GM12878 (cell line): ENCODE measurements at regions not wholly inside any gene's neighbourhood (a gene's known extent, or its start where the extent isn't known, plus 50 kb on each side); places are given as distances from the start of the nearest gene placed in this dataset.
A peak's percentile ranks its signal among the peaks of the same experiment; 100 is the strongest.

Experiments used
- ATAC-seq: fragments of 200-7000 bp; cut with Tn5 transposase; 3 replicates; pipeline ENCODE4 v1.9.1; 2020; ENCODE audit warnings: mild to moderate bottlenecking, moderate library complexity
- BruUV-seq: library from RNA; stranded (reverse); fragments of 400-500 nt; replicated peaks from 2 replicates; lab custom pipeline; 2021; lab: Mats Ljungman, UMichigan
- CTCF ChIA-PET: fragments of 300-600 bp; sonication (Branson Sonifier 250); formaldehyde crosslinking; extraction: SDS; loops from one replicate; lab custom pipeline; 2021; ENCODE audit warnings: inconsistent platforms; lab: Yijun Ruan, JAX
- POLR2A ChIA-PET: fragments of 350-600 bp; formaldehyde crosslinking; extraction: SDS; loops from one replicate; lab custom pipeline; 2021; ENCODE audit warnings: inconsistent platforms; lab: Charles Lee
- RAD21 ChIA-PET: fragments of 300-600 bp; sonication (Branson Sonifier 250); formaldehyde crosslinking; loops from one replicate; lab custom pipeline; 2023; ENCODE audit warnings: antibody characterized with exemption; ENCODE audit not compliant: unreplicated experiment; lab: Charles Lee
- SMC1A ChIA-PET: fragments of 300-600 bp; sonication (Branson Sonifier 250); formaldehyde crosslinking; loops from one replicate; lab custom pipeline; 2023; ENCODE audit not compliant: unreplicated experiment, uncharacterized antibody; lab: Charles Lee
- DNase-seq: peaks from one replicate; pipeline ENCODE4 v3.0.0-alpha.2; 2011; ENCODE audit warnings: low read depth, low spot score
- FAIRE-seq: peaks from 3 replicates; lab custom pipeline; 2011; peaks lifted over from hg19 to GRCh38; lab: Jason Lieb, UNC
- H2AFZ ChIP-seq: 2 replicates; pipeline ENCODE4 v1.6.0; 2011; ENCODE audit warnings: low read depth, low read length, control low read depth; ENCODE audit not compliant: control insufficient read depth
- H3K27ac ChIP-seq: 2 replicates; pipeline ENCODE4 v1.5.1; 2011; ENCODE audit warnings: control low read depth; ENCODE audit not compliant: control insufficient read depth, insufficient read depth
- H3K27me3 ChIP-seq, 2 experiments: replicated peaks in 1 of 2; 2 replicates each; pipeline versions ENCODE4 v1.6.0 to v1.6.1; 2011; ENCODE audit warnings: low read length in 1 of 2; ENCODE audit not compliant: control insufficient read depth in 2 of 2, insufficient read depth in 2 of 2
- H3K36me3 ChIP-seq, 2 experiments: 2 replicates each; pipeline ENCODE4 v1.5.1; 2011; ENCODE audit warnings: low read length in 1 of 2; ENCODE audit not compliant: control insufficient read depth in 2 of 2, insufficient read depth in 2 of 2
- H3K4me1 ChIP-seq: 2 replicates; pipeline ENCODE4 v1.6.1; 2011; ENCODE audit warnings: mild to moderate bottlenecking, low read length, moderate library complexity, mixed read lengths; ENCODE audit not compliant: control insufficient read depth, insufficient read depth
- H3K4me2 ChIP-seq: 2 replicates; pipeline ENCODE4 v1.6.0; 2011; ENCODE audit warnings: control low read depth; ENCODE audit not compliant: control insufficient read depth, insufficient read depth
- H3K4me3 ChIP-seq: fragments of 200-600 bp; sonication (generic); 2 replicates; pipeline ENCODE4 v1.5.1; 2016
- H3K79me2 ChIP-seq: 2 replicates; pipeline ENCODE4 v1.6.0; 2011; ENCODE audit warnings: low read length; ENCODE audit not compliant: control insufficient read depth, insufficient read depth
- H3K9ac ChIP-seq: 2 replicates; pipeline ENCODE4 v1.8.0; 2011; ENCODE audit warnings: low read length, control low read depth, mixed read lengths; ENCODE audit not compliant: control insufficient read depth, insufficient read depth
- H3K9me3 ChIP-seq: replicated peaks from 3 replicates; pipeline ENCODE4 v1.5.1; 2011; ENCODE audit warnings: mild to moderate bottlenecking, low read length; ENCODE audit not compliant: control insufficient read depth, insufficient read depth
- H4K20me1 ChIP-seq: 2 replicates; pipeline ENCODE4 v1.6.0; 2011; ENCODE audit not compliant: control insufficient read depth, insufficient read depth
- CREM ChIP-seq: IDR thresholded peaks from 2 replicates; pipeline ENCODE4 v1.6.1; 2014; ENCODE audit warnings: antibody characterized with exemption, low read depth
- E4F1 ChIP-seq: fragments of 450-650 bp; IDR thresholded peaks from 2 replicates; pipeline ENCODE4 v1.6.1; 2018; ENCODE audit warnings: borderline replicate concordance, mild to moderate bottlenecking; ENCODE audit not compliant: partially characterized antibody
- IRF5 ChIP-seq: fragments of 450-650 bp; IDR thresholded peaks from 2 replicates; pipeline ENCODE4 v1.6.1; 2017; ENCODE audit warnings: borderline replicate concordance
- KDM1A ChIP-seq: fragments of 200-600 bp; sonication (generic); IDR thresholded peaks from 2 replicates; pipeline ENCODE4 v1.6.1; 2016; ENCODE audit warnings: borderline replicate concordance
- NFYA ChIP-seq: IDR thresholded peaks from 2 replicates; pipeline ENCODE4 v1.6.1; 2011; ENCODE audit warnings: low read depth, mild to moderate bottlenecking, low read length, improper control_type of control experiment, borderline replicate concordance
- SREBF1 ChIP-seq: IDR thresholded peaks from 2 replicates; pipeline ENCODE4 v1.6.1; 2012; ENCODE audit warnings: mild to moderate bottlenecking, low read length
- TCF3 ChIP-seq: IDR thresholded peaks from 2 replicates; pipeline ENCODE4 v1.6.1; 2012; ENCODE audit warnings: low read depth, mild to moderate bottlenecking, low read length, borderline replicate concordance; ENCODE audit not compliant: insufficient read depth
- ZNF592 ChIP-seq: fragments of 450-650 bp; IDR thresholded peaks from 2 replicates; pipeline ENCODE4 v1.6.1; 2017; ENCODE audit warnings: mild to moderate bottlenecking, moderate library complexity
- WGBS: methylation state at CpG from one replicate; pipeline ENCODE4 v1.1.6; 2016; ENCODE audit warnings: low lambda C conversion rate; ENCODE audit not compliant: insufficient replicate concordance, insufficient coverage; ENCODE audit errors: missing lambda C conversion rate; 5-methylcytosine and 5-hydroxymethylcytosine counted together
- in situ Hi-C: fragments of 300-500 bp; cut with MboI; formaldehyde crosslinking; loops from 9 replicates; pipeline ENCODE4 v1.14.3; 2018; ENCODE audit warnings: mixed read lengths
- intact Hi-C: fragments of 100-400 bp; cut with micrococcal nuclease; formaldehyde crosslinking; loops from one replicate; pipeline ENCODE4 v1.14.2; 2022; ENCODE audit not compliant: unreplicated experiment

GRCh38 chr12:107368586-107368985 is 275.2 kb upstream of the CRY1 start:
- ChIA-PET SMC1A (no interaction called here), CTCF (no interaction called here), RAD21 (no interaction called here), POLR2A (no interaction called here)
- ATAC-seq (no peak), DNase-seq (no peak), FAIRE-seq (no peak)
- Histone ChIP-seq H3K36me3 (no peaks in the 10 kb centered on the region), H3K79me2 (no peaks in the 10 kb centered on the region), H4K20me1 (no peaks in the 10 kb centered on the region), H3K4me1 (0 out of 2 replicates have a peak, but pooled peaks cover 3% of the 10 kb centered on the region), H3K9me3 (no peaks in the 10 kb centered on the region), H3K4me3 (no peak overlapping the region), H2AFZ (no peak overlapping the region), H3K4me2 (no peak overlapping the region), H3K27me3 (no peaks in the 10 kb centered on the region), H3K9ac (no peak overlapping the region), H3K27ac (no peak overlapping the region)
- intact Hi-C loops, result no loop called here
- 8% methylated on average over 5 of the region's 5 CpGs for WGBS
- no TSS peak for BruUV-seq
- in situ Hi-C loops, result no loop called here
- TF ChIP-seq TCF3 (no peak), E4F1 (no peak)

GRCh38 chr12:107369006-107369405 is 275.7 kb upstream of the CRY1 start:
- intact Hi-C loops (no loop called here), in situ Hi-C loops (no loop called here)
- Histone ChIP-seq H3K4me2 (no peak overlapping the region), H4K20me1 (no peaks in the 10 kb centered on the region), H3K4me3 (no peak overlapping the region; the same call in 1 of the 2 replicates), H3K9ac (no peak overlapping the region), H3K4me1 (0 out of 2 replicates have a peak, but pooled peaks cover 3% of the 10 kb centered on the region), H3K79me2 (no peaks in the 10 kb centered on the region), H3K36me3 (no peaks in the 10 kb centered on the region), H3K9me3 (no peaks in the 10 kb centered on the region), H3K27ac (no peak overlapping the region), H2AFZ (no peak overlapping the region), H3K27me3 (no peaks in the 10 kb centered on the region)
- BruUV-seq, result no TSS peak
- FAIRE-seq (peak; percentile 35), ATAC-seq (no peak), DNase-seq (no peak)
- ChIA-PET SMC1A (no interaction called here), CTCF (no interaction called here), RAD21 (no interaction called here), POLR2A (interaction anchor here (0.7 kb wide), 1 partner anchor 1011 kb away, joined by 3 read pairs; no protein-coding TSS in a partner anchor)
- 3% methylated on average over 2 of the region's 2 CpGs for WGBS
- TF ChIP-seq KDM1A (no peak), IRF5 (no peak), NFYA (no peak), SREBF1 (no peak), ZNF592 (no peak), CREM (no peak)
